GM21619 (cell line): ENCODE measurements at regions not wholly inside any gene's neighbourhood (a gene's known extent, or its start where the extent isn't known, plus 50 kb on each side); places are given as distances from the start of the nearest gene placed in this dataset.

Experiments
- ATAC-seq: cut with Tn5 transposase; IDR thresholded peaks from one replicate; pipeline ENCODE4 v1.9.1; 2021; ENCODE audit not compliant: unreplicated experiment

DNA sequence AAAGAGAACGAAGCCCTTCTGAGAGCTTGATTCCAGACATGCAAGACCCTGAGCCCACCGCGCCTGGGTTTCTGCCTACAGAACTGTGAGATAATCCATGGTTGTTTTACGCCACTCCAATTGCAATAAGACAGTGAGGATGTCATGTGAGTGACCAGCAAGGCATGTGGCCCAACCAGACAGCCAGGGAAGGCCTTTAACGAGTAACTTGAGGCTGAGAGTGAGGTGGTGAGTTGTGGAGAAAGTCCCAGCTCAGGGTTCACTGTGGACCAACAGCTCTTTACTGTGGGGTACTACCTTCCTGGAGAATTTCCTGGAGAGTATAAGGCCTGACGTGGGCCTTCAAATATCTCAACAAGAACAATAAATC lies 153.9 kb downstream of the ETS2 start:
- ATAC-seq = no peak

DNA sequence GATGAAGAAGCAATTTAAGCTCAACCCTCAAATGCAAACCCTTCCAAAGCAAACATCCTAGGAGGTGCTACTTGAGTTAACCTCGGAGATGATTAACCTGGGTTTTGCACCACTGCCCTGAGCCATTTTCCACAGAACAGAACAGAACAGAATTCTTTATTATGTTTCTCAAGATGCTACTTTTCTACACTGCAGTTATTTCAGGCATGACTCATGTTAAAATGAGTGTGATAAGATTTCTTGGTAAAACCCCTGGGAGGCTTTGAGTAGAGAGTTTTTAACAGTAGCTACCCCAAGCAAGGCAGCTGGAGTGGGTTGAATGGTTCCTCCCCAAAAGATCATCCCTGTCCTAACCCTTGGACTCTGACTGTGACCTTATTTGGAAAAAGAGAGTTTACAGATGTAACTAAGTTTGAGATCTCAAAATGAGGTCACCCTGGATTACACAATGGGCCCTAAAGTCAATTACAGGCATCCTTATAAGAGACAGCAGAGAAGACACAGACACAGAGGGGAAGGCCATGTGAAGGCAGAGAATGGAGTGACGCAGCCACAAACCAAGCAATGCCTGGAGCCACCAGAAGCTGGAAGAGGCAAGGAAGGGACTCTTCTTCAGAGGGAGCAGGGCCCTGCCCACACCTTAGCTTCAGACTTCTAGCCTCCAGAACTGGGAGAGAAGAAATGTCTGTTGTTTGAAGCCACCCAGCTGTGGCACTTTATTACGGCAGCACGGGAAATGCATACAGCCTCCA lies 153.4 kb downstream of the ETS2 start:
- ATAC-seq = no peak

DNA sequence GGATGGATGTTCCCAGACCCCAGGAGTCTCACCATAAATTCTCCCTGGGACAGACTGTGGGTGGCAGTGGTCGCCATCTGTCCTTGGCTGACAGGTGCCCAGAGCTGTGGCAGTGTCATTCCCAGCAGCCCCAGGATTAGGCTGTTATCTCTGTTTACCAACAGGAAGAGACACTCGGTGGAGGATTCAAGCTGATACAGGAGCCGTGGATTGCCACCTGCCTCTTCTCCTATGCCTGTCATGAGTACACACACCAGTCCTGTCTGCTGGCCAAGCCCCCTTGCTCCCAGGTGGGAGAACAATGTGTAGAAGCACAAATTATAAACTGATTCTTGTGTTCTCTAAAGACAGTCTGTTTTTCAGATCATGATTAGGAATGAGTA lies 152.6 kb downstream of the ETS2 start:
- no peak for ATAC-seq

DNA sequence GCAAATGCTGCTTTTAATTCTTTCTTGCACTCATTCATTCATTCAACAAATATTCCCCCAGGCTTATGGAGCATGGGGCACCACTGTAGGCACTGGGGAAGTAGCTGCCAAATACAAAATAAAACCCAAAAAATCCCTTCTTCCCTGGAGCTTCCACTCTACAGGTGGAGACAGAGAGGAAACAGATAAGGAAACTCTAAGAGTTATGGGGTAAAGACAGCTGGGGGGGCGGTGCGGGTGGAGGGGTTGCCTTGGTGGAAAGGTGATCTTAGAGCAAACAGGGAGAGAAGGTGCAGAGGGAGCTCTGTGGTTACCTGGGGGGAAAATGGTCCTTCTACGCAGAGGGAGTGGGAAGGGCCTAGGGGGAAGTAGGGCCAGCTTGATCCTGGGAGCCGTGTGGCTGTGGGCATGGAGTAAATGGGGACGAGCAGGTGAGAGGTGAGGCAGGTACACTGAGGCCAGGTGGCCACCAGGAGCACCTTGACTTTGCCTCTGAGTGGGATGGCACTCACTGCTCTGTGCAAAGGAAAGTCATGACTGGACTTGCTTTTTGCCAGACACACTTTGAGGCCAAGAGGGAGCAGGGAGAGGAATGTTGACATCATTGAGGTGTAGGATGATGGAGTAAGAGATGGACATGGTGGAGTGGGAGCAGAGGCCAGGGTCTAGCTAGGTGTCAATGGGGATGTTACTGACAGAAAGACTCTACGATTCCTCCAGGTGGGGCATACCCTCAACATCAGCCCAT lies 152.0 kb downstream of the ETS2 start:
- no peak for ATAC-seq

DNA sequence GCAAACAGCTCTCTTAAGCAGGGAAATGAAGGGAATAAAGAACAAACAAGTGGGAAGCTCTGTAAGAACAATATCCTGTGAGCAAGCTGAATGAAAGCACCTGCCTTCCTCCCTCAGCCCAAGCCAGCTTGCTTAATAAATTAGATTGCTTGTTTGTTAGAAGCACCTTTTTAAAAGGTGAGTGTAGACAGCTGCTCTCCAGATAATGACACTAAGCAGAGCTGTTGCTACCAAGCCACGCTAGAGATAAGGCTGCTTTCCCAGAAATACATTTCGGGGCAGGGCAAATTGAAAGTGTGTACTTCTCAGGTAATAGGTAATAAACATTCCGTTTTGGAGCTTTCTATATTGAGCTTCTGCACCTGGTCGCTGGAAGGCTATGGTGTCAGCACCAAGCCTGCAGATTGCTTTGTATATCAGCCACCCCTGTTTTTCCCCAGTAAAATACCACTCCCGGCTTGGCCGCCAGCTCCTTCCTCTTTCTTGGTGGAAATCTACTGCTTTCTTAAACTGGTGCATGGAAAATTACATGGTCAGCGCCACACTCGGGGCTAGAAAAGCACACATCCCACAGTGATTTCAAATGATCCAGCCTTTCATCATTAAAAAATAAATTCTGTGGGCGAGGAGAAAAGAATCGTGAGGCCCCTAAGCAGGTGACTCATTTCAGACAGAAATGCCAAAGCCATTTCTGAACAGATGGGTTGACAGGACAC lies 151.3 kb downstream of the ETS2 start:
- no peak for ATAC-seq

- no peak for ATAC-seq
Observed at GRCh38 chr21:38956521-38956855, 150.8 kb downstream of the ETS2 start.

- ATAC-seq = no peak
Observed at GRCh38 chr21:38956007-38956406, 150.3 kb downstream of the ETS2 start.

DNA sequence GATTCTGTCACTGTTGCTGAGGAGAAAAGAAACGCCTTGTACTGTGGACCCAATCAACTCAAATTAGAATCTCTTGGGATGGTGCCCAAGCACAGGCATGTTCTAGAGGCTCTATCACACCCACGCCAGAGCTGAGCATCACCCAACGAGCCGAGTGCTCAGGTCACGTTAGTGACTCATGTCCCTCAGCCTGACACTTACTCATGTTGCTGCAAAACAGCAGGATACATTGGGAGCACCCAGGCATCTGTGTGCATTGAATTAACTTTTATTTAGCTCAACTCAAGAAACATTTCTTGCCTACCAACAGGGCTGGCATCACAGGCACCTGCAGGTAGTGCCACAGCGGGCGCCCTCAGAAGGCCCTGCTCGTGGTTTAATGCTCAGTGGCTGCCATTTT lies 149.8 kb downstream of the ETS2 start:
- ATAC-seq = no peak

GRCh38 chr21:38954588-38955004 lies 148.9 kb downstream of the ETS2 start:
- ATAC-seq = no peak

- ATAC-seq = no peak
Observed at GRCh38 chr21:38953516-38953915, 147.8 kb downstream of the ETS2 start.

GRCh38 chr21:38952890-38953289 lies 147.2 kb downstream of the ETS2 start:
- no peak for ATAC-seq

GRCh38 chr21:38951095-38951730 lies 145.5 kb downstream of the ETS2 start:
- ATAC-seq = no peak

DNA sequence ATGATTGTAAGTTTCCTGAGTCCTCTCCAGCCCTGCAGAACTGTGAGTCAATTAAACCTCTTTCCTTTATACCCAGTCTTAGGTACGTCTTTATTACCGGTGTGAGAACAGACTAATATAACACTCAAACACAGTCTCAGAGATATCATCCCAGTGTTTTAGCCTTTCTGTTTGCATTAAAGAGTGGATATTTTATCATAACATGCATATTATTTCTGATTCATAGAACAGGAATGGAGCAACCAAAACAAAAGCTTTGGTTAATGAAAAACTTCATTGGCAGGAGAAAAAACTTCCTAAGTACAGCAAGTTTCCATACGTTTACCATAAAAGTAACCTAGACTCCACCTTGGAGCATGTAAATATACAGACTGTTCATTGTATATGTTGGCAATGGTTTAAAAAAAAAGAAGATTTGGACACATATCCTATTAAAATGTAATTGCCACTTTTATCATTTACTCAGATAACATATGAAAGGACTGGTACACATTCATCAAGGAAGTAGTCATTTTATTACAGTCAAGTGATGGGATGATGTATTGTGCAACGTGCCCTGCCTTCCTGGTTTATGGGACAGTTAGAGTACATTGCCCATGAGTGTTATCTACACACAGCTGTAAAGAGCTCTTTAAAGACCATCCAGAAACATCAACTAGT lies 144.8 kb downstream of the ETS2 start:
- ATAC-seq = no peak

- no peak for ATAC-seq
Observed at GRCh38 chr21:38949070-38949380, 143.3 kb downstream of the ETS2 start.

GRCh38 chr21:38948377-38949069 lies 142.8 kb downstream of the ETS2 start:
- no peak for ATAC-seq

GRCh38 chr21:38945545-38946245 lies 140.0 kb downstream of the ETS2 start:
- ATAC-seq = no peak

GRCh38 chr21:38944903-38945302 lies 139.2 kb downstream of the ETS2 start:
- no peak for ATAC-seq

DNA sequence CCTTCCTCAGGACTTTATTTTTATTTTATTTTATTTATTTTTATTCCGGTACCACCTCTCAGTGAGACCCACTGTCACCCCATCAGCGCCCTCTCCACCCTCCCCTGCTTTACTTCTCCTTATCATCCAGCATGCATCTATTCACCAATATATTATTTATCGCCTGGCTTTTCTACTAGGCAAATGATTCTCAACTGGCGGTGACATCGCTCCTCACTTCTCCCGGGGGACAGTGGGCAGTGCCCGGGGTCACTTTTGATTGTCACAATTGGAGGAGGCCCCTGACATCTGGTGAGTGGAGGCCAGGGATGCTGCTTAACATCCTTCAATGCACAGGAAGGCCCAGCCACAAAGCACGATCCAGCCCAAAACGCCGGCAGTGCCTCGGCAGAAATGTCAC lies 138.7 kb downstream of the ETS2 start:
- ATAC-seq = no peak

- ATAC-seq = no peak
Observed at GRCh38 chr21:38942748-38943211, 137.1 kb downstream of the ETS2 start.

- no peak for ATAC-seq
Observed at GRCh38 chr21:38938769-38939168, 133.0 kb downstream of the ETS2 start.
